ENCODE measurements at regions not wholly inside any gene's neighbourhood (a gene's known extent, or its start where the extent isn't known, plus 50 kb on each side); places are given as distances from the start of the nearest gene placed in this dataset.
A peak's percentile ranks its signal among the peaks of the same experiment; 100 is the strongest.
"Not testable (repeated sequence)": the region's sequence is repeated elsewhere in the genome, so short reads cannot be mapped to it uniquely, and the experiment has no call there.

GRCh38 chr14:40009771-40010170 lies 577.5 kb upstream of the FBXO33 start:
- Histone ChIP-seq H2AFZ (ENCODE audit: low read depth, low read length, severe bottlenecking) (no peak overlapping the region), H3K4me2 (ENCODE audit: low read depth, low read length, poor library complexity, severe bottlenecking) (no peak overlapping the region), H3K27me3 (ENCODE audit: low read length) (no peaks in the 10 kb centered on the region), H3F3A (ENCODE audit: insufficient read depth) (no peaks in the 10 kb centered on the region), H3K9me3 (ENCODE audit: insufficient read depth, low read length) (peaks cover 8% of the 10 kb centered on the region; the same call in 1 of the 2 replicates), H3K4me3 (ENCODE audit: insufficient read depth, low read length, poor library complexity, severe bottlenecking) (no peak overlapping the region), H3K9me2 (replicated peaks; ENCODE audit: insufficient read depth, low read length) (no peaks in the 10 kb centered on the region), H3K79me2 (ENCODE audit: insufficient read depth, low read length) (no peaks in the 10 kb centered on the region), H4K20me1 (ENCODE audit: low read depth, low read length) (no peaks in the 10 kb centered on the region), H3K36me3 (ENCODE audit: low read length) (no peaks in the 10 kb centered on the region), H3K9ac (ENCODE audit: low read length) (no peak overlapping the region), H3K27ac (ENCODE audit: low read depth, low read length) (no peak overlapping the region)
- TF ChIP-seq CTCF (IDR thresholded peaks at IDR 0.05; ENCODE audit: insufficient read depth, low read length, poor library complexity, severe bottlenecking) (no peak), EZH2phosphoT487 (conservative IDR thresholded peaks at IDR 0.05; ENCODE audit: low read length) (no peak)

- H3K79me2 ChIP-seq (ENCODE audit: insufficient read depth, low read length); H3F3A ChIP-seq (ENCODE audit: insufficient read depth): not testable (repeated sequence)
These were observed 576.1 kb upstream of the FBXO33 start for GRCh38 chr14:40008345-40008744.

GRCh38 chr14:40004871-40005500 lies 572.8 kb upstream of the FBXO33 start:
- peak overlapping the region; percentile 61 for H2AFZ ChIP-seq (ENCODE audit: low read depth, low read length, severe bottlenecking)
- no peaks in the 10 kb centered on the region for H4K20me1 ChIP-seq (ENCODE audit: low read depth, low read length)
- TF ChIP-seq CTCF (IDR thresholded peaks at IDR 0.05; ENCODE audit: insufficient read depth, low read length, poor library complexity, severe bottlenecking) (no peak), EZH2phosphoT487 (conservative IDR thresholded peaks at IDR 0.05; ENCODE audit: low read length) (no peak)
- H3K9ac ChIP-seq (ENCODE audit: low read length): no peak overlapping the region
- no peaks in the 10 kb centered on the region for H3K27me3 ChIP-seq (ENCODE audit: low read length)
- H3K4me3 ChIP-seq (ENCODE audit: insufficient read depth, low read length, poor library complexity, severe bottlenecking): no peak overlapping the region
- H3K4me2 ChIP-seq (ENCODE audit: low read depth, low read length, poor library complexity, severe bottlenecking): no peak overlapping the region
- no peaks in the 10 kb centered on the region for H3F3A ChIP-seq (ENCODE audit: insufficient read depth)
- no peaks in the 10 kb centered on the region; the same call in 1 of the 2 replicates for H3K9me3 ChIP-seq (ENCODE audit: insufficient read depth, low read length)
- no peaks in the 10 kb centered on the region for H3K36me3 ChIP-seq (ENCODE audit: low read length)
- no peak overlapping the region for H3K27ac ChIP-seq (ENCODE audit: low read depth, low read length)
- no peaks in the 10 kb centered on the region for H3K9me2 ChIP-seq (replicated peaks; ENCODE audit: insufficient read depth, low read length)
- no peaks in the 10 kb centered on the region for H3K79me2 ChIP-seq (ENCODE audit: insufficient read depth, low read length)

More at GRCh38 chr14:40008345-40008744, 576.1 kb upstream of the FBXO33 start:
- not testable (repeated sequence) for H3K27ac ChIP-seq (ENCODE audit: low read depth, low read length); H3K36me3 ChIP-seq (ENCODE audit: low read length); H3K4me2 ChIP-seq (ENCODE audit: low read depth, low read length, poor library complexity, severe bottlenecking); H4K20me1 ChIP-seq (ENCODE audit: low read depth, low read length); H3K9ac ChIP-seq (ENCODE audit: low read length); H3K4me3 ChIP-seq (ENCODE audit: insufficient read depth, low read length, poor library complexity, severe bottlenecking); H2AFZ ChIP-seq (ENCODE audit: low read depth, low read length, severe bottlenecking); H3K9me2 ChIP-seq (replicated peaks; ENCODE audit: insufficient read depth, low read length); H3K27me3 ChIP-seq (ENCODE audit: low read length); H3K9me3 ChIP-seq (ENCODE audit: insufficient read depth, low read length)

GRCh38 chr14:40003773-40004172 lies 571.5 kb upstream of the FBXO33 start:
- Histone ChIP-seq H2AFZ (ENCODE audit: low read depth, low read length, severe bottlenecking) (peak overlapping the region; percentile 10), H3K79me2 (ENCODE audit: insufficient read depth, low read length) (no peaks in the 10 kb centered on the region), H3K9ac (ENCODE audit: low read length) (no peak overlapping the region), H3K9me3 (ENCODE audit: insufficient read depth, low read length) (no peaks in the 10 kb centered on the region; the same call in 1 of the 2 replicates), H4K20me1 (ENCODE audit: low read depth, low read length) (no peaks in the 10 kb centered on the region), H3K27me3 (ENCODE audit: low read length) (no peaks in the 10 kb centered on the region), H3K4me2 (ENCODE audit: low read depth, low read length, poor library complexity, severe bottlenecking) (no peak overlapping the region), H3K36me3 (ENCODE audit: low read length) (no peaks in the 10 kb centered on the region), H3K9me2 (replicated peaks; ENCODE audit: insufficient read depth, low read length) (no peaks in the 10 kb centered on the region), H3K4me3 (ENCODE audit: insufficient read depth, low read length, poor library complexity, severe bottlenecking) (no peak overlapping the region), H3K27ac (ENCODE audit: low read depth, low read length) (no peak overlapping the region), H3F3A (ENCODE audit: insufficient read depth) (no peaks in the 10 kb centered on the region)
- TF ChIP-seq CTCF (IDR thresholded peaks at IDR 0.05; ENCODE audit: insufficient read depth, low read length, poor library complexity, severe bottlenecking): no peak
- no peak for TF ChIP-seq EZH2phosphoT487 (conservative IDR thresholded peaks at IDR 0.05; ENCODE audit: low read length)
